ENCODE measurements at regions not wholly inside any gene's neighbourhood (a gene's known extent, or its start where the extent isn't known, plus 50 kb on each side); places are given as distances from the start of the nearest gene placed in this dataset.

- DNase-seq (ENCODE audit: low spot score), result no peak
These were observed 1043.0 kb upstream of the POU3F3 start for GRCh38 chr2:103810875-103811274.

GRCh38 chr2:103814016-103814415 lies 1039.9 kb upstream of the POU3F3 start:
- DNase-seq (ENCODE audit: low spot score), result no peak

DNA sequence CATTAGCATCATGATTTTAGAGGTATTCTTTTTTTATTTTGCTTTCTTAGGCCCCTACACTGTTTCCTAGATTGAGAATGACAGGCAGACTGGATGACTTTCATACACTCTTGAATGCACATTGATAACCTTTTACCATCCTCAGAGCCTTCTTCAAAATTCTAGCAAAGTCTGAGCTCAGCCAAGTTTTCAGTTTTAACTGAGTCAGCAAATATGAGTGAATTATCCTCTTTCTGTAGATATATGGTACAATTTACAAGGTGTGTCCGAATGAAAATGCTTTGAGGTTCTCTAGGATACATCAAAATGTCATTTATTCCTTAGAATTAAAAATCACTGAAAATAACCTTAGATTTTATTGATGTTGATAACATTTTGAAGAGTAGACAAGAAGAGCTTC lies 1038.2 kb upstream of the POU3F3 start:
- DNase-seq (ENCODE audit: low spot score), result no peak

- no peak for DNase-seq (ENCODE audit: low spot score)
These were observed 1036.2 kb upstream of the POU3F3 start for GRCh38 chr2:103817746-103818145.

- no peak for DNase-seq (ENCODE audit: low spot score)
These were observed 1035.7 kb upstream of the POU3F3 start for GRCh38 chr2:103818176-103818575.

- no peak for DNase-seq (ENCODE audit: low spot score)
These were observed 1034.3 kb upstream of the POU3F3 start for GRCh38 chr2:103819599-103819998.

DNA sequence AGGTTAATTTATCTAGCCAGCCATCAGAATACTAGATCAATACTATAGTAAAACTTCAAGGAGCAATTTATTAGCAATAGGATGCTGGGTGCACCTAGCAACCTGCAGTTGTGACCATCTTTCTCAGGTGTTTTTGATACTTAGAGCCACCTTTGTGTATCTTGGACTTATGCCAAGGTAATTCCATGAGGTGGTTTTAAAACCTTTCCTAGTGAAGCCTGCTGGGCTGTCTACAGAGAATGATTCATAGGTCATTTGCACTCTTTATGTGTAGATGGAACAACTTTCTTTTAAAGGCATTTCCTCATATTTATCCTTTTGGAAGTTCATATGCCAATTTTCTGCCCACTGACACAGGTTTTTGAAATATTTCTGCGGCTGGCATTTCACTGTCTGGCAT lies 1030.1 kb upstream of the POU3F3 start:
- DNase-seq (ENCODE audit: low spot score), result no peak

- DNase-seq (ENCODE audit: low spot score), result no peak
These were observed 1006.6 kb upstream of the POU3F3 start for GRCh38 chr2:103847276-103847675.

DNA sequence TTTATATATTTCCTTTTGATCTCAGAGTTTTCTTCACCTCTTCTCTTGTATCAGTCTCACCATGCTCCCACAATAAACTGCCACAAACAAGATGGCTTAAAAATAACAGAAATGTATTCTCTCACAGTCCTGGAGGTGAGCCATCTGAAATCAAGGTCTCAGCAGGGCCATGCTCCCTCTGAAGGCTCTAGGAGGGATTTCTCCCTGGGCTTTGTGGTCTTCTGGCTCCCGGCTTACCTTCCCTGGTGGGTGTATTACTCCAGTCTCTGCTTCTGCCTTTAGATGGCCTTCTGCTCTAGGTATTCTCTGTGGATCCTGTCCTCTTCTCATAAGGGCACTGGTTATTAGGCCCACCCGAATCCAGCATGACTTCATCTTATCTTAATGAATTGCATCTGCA lies 994.7 kb upstream of the POU3F3 start:
- no peak for DNase-seq (ENCODE audit: low spot score)

- DNase-seq (ENCODE audit: low spot score), result no peak
These were observed 993.9 kb upstream of the POU3F3 start for GRCh38 chr2:103860016-103860415.

DNA sequence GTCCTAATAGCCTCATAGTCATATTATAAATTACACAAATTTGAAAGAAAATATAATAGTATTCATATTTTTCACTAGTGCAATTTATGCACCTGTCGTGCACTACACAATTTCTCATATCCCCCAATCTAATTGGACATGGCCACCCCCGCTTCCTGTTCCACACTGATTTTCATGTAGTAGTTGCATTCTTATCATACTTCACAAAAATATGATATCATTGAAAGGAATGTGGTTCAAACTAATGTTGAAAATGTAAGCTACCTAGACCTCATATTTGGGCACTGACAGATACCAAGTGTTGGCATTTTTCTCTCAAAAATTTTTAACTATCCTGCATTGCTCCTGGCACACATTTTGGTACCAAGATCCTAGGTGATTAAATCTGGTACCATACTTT lies 985.5 kb upstream of the POU3F3 start:
- no peak for DNase-seq (ENCODE audit: low spot score)

DNA sequence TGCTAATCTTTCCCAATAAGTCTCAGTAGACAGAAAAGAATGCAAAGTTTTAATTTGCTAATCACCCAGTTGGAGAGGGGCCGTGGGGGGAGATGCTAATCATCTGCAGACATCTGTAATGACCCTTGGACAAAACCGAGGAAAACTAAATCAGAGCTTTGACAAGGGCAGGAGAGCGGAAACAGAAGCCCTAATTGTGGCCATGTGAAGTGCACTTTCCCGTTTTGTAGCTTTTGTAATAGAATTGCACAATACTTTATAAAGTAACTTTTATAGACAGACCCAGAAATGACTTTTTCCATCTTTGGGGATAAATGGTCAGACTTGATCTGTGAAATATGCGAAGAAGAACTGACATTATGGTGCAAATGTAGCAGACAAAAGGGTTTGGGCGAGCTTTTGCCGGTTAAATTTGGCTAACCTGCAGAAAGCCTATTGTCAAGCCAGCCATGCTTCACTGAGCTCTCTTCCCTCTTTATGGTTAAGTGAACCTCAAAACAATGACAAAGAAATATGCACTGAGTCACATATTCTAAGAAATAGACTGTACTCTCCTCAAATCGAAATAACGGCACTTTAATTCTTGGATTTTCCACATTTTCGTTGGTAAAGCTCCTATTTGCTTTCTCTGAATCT lies 980.1 kb upstream of the POU3F3 start:
- no peak for DNase-seq (ENCODE audit: low spot score)

DNA sequence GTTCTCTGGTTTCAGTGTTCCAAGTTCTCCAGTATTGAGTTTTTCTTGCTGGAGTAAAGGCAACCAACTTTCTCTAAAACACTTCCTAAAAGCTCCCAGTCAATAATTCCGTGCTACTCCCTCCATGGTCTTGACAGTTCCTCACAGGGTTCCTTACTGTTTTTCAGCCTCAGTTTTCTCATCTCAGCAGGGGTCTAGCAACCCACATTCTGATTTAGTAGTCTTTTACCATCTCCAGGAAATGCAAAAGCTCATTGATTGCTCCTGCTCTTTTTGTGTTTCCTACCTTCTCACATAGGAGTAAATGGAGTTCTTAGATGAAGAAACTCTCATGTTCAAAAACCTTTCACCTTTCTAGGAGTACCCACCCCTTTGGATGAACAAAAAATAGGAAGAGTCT lies 978.8 kb upstream of the POU3F3 start:
- DNase-seq (ENCODE audit: low spot score), result no peak

DNA sequence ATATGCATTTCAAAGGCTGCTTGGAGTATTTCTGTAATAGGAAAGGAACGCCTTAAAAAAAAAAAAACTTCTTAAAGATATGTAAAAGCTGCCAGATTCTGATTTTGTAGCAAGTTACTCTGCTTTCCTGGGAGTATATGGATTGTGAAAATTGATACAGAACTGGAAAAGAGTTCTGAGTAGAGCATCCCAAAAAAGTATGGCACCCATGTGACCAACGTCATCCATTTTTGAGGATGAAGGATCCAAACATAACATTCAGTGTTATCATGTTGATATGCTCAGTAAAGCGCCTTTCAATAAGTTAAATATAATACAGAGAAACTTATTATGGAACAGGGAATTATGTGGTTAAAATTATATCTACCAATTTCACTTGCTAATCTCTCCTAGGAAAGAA lies 978.4 kb upstream of the POU3F3 start:
- DNase-seq (ENCODE audit: low spot score), result no peak

DNA sequence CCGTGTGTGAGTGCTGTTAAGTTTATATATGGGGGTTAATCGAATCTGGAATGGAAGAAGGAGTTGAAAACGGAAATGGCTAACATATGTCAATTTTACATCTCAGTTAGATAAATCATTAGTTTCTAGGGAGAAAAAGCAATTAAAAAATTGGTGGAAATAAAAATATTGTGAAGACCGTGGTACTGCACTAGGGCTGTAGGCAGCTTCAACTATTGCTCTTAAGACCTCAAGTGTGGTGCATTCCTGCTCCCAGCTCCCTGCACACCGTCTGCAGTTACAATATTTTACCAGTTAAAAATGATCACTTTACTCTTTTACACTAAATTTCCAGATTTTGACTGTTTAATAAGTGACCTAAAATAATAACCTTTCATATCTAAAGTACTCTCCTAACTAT lies 977.3 kb upstream of the POU3F3 start:
- DNase-seq (ENCODE audit: low spot score), result no peak

DNA sequence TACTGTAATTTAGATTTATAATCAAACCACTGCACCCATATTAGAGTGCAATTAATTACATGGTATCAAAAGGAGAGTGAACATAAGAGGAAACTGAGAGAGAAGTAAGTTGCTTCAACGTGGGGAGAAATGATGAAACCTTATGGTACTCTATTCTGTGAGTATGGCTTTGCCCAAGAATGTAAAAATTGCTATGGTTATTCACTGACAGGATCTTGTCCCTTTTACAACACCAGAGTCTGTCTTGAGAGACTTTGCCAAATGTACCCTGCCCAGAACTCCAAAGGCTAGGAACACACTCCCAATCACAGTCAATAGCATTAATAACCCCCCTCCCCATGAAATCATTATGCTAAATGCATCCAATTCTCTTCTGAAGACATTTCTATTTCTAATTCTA lies 974.8 kb upstream of the POU3F3 start:
- no peak for DNase-seq (ENCODE audit: low spot score)

- DNase-seq (ENCODE audit: low spot score), result no peak
These were observed 973.7 kb upstream of the POU3F3 start for GRCh38 chr2:103880081-103880834.

DNA sequence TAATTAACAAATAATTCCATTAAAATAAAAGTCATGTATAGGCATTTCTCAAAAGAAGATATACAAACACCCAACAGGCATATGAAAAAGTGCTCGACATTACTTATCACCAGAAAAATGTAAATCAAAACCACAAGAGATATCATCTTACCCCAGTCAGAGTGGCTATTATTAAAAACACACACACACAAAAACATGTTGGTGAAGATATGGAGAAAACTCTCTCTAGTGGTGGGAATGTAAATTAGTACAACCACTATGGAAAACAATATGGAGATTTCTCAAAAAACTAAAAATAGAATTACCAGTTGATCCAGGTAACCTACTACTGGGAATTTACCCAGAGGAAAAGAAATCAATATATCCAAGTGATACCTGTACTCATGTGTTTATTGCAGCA lies 966.3 kb upstream of the POU3F3 start:
- DNase-seq (ENCODE audit: low spot score), result no peak

DNA sequence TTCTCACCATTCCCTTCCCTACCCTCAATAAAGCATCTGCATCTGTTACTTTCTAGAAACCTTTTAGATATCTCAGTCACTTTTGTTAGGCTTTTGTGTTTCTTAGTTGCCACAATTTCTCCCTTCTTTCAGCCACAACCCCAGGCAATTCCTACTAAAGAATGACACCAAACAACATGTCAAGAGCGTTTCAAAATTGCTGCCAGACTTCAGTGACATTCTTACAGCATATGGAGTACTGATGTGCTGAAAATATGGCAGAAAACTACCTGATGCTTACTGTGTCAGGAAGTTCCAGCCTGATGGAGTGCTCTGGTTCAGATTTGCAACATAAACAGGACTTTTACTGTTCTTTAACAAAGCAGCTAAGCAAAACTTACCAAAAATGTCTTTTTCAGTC lies 957.7 kb upstream of the POU3F3 start:
- DNase-seq (ENCODE audit: low spot score), result no peak

DNA sequence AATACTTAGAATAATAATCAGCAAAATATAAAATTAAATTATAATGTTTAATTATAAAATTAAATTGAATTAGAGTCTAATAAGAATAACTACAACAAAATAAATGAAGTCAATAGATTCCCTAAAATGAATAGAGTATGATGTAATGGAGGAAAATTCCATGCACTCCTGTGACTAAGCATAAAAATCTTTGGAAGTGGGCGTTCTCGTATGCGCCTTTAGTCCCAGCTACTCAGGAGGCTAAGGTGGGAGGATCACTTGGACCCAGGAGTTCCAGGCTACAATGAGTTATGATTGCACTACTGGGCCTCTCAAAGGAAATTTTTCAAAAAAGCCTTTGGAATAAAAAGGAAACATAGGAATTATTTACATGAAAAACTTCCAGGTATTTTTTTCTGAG lies 955.4 kb upstream of the POU3F3 start:
- DNase-seq (ENCODE audit: low spot score), result no peak

DNA sequence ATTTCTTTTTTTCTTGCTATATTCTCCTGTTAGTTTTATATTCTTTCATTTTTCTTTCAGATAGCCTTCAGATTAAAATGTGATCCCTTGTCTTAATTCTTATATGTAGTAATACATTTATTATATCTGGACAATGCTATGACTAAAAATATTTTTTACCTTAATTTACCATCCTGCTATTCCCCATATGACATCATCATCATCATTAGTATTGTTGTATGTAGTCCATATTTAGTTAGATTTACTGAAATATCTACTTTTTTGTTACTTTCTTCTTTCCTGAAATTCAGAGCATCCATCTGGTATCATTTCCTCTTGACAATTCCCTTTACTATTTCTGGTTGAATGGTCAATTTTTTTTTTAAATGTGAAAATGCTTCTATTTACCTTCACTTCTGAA lies 951.6 kb upstream of the POU3F3 start:
- no peak for DNase-seq (ENCODE audit: low spot score)

- no peak for DNase-seq (ENCODE audit: low spot score)
These were observed 932.8 kb upstream of the POU3F3 start for GRCh38 chr2:103921161-103921560.

GRCh38 chr2:103942199-103942598 lies 911.7 kb upstream of the POU3F3 start:
- no peak for DNase-seq (ENCODE audit: low spot score)

GRCh38 chr2:103945083-103945482 lies 908.8 kb upstream of the POU3F3 start:
- no peak for DNase-seq (ENCODE audit: low spot score)

Data from kidney capillary endothelial cell (primary cell).